Activated naive CD4-positive, alpha-beta T cell treated with anti-CD3 and anti-CD28 coated beads, Interleukin-2, amount 50 U/mL, for 72 hours (primary cell): ENCODE measurements at regions not wholly inside any gene's neighbourhood (a gene's known extent, or its start where the extent isn't known, plus 50 kb on each side); places are given as distances from the start of the nearest gene placed in this dataset.

Source experiments
- ATAC-seq, 2 donors: fragments of 150-1000 bp; cut with Tn5 transposase; 2 replicates each; pipeline ENCODE4 v1.10.0; 2021; ENCODE audit warnings: mild to moderate bottlenecking in 2 of 2, moderate library complexity in 2 of 2
- DNase-seq, 2 donors: peaks; one replicate each; pipeline ENCODE4 v3.0.0; 2021 to 2022; ENCODE audit warnings: low spot score in 2 of 2
- H3K27ac Mint-ChIP-seq, 2 donors: one replicate each; pipeline ENCODE4 v1.8.0; 2022; ENCODE audit warnings: mild to moderate bottlenecking in 2 of 2, mixed read lengths in 2 of 2
- H3K36me3 Mint-ChIP-seq, 2 donors: one replicate each; pipeline ENCODE4 v1.8.0; 2022; ENCODE audit warnings: mixed read lengths in 2 of 2
- H3K9me3 Mint-ChIP-seq, 2 donors: one replicate each; pipeline ENCODE4 v1.8.0; 2022; ENCODE audit warnings: mixed read lengths in 2 of 2

DNA sequence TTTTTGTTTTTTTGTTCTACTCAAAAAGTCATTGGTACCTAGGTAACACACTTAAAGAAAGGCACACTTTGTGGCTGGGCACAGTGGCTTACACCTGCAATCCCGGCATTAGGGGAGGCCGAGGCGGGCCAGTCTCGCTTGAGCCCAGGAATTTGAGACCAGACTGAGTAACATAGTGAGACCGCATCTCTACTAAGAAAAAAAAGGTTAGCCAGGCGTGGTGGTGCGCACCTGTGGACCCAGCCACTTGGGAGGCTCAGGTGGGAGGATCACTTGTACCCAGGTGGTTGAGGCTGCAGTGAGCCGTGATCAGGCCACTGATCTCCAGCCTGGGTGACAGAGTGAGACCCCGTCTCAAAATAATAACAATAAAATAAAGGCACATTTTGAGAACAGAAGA is 67.4 kb upstream of the BHLHE23 start:
- ATAC-seq (no peak), DNase-seq (no peak)
- Mint-ChIP-seq H3K36me3 (peaks cover 0 to 4% of the 10 kb centered on the region in 2 donors), H3K27ac (no peak overlapping the region), H3K9me3 (peaks cover 9 to 15% of the 10 kb centered on the region in 2 donors)

DNA sequence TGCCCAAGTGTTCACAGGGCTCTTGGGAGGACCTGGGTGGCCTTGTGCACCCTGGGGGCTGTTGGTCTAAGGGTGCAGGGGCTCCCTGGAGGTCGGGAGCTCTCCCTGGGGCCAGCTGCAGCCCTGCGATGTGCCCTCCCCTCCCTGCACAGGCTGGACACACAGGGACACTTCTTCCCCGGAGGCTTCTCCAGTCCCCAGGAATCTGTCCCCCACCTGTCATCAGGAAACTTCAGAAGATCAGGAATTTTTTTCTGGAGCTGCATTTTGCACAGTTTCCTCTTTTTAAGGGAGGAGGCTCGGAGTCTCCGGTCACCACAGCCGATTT is 66.9 kb upstream of the BHLHE23 start:
- Mint-ChIP-seq H3K36me3 (peaks cover 0 to 4% of the 10 kb centered on the region in 2 donors), H3K27ac (no peak overlapping the region), H3K9me3 (peaks cover 9 to 15% of the 10 kb centered on the region in 2 donors)
- DNase-seq, result no peak
- no peak for ATAC-seq

DNA sequence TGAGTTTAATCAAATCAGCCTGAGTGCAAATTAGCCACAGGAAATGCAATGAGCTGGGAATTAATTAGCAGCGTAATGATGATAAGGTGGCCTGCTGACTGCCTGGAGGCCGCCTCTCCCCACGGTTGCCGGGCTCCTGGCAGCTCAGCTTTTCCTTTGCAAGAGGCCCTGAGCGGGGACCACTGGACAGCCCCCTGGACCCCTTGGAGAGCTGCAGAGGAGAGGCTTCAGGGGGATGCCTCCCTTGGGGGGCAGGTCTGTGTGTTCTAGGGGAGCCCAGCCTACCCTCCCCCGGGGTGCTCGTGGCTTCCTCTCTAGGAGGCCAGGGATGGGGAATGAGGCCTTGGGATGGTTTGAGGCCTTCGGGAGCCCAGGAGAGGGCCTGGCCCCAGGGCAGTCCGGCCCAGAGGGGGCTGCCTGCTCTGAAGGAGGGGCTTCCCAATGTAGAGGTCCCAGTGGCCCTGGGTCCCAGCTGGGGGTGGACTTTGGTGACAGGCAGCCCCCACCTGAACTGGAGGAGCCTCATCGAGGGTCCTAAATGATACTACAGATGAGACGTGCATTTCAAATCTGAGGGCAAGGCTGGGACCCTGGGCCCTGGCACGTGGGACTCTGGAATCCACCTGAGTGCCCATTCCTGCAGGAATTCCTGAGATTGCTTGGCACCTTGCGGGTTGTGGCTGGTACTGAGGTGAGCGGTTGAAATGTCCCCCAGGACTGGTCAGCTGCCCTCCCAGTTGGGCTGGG is 66.4 kb upstream of the BHLHE23 start:
- Mint-ChIP-seq H3K27ac (no peak overlapping the region), H3K36me3 (peaks cover 0 to 4% of the 10 kb centered on the region in 2 donors), H3K9me3 (peaks cover 4 to 10% of the 10 kb centered on the region in 2 donors)
- ATAC-seq (no peak), DNase-seq (no peak)

DNA sequence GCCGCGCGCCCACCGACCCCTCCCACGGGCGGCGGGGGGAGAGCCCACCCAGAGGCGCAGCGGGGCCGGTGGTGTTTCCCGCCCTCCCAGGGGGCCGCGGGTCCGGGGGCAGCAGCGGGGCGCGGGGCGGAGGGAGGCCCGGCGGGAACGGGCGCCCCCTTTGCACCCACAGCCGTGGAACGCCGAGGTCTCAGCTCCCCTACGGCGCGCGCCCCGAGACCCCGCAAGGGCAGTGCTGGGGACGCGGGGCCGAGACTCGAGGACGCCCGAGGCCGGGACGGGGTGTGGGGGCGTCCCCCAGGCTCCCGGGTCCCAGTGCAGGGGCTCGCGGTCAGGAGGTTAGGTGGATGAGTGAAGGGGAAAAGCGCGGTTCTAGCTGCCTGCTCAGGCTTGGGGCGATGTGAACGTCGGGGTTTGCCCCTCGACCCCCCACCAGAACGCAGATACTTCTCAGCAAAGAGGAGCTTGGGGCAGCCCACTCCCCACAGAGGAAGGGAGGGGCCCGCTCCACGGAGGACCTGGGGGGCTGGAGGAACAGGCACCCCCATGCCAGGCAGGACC is 65.5 kb upstream of the BHLHE23 start:
- no peak for ATAC-seq
- Mint-ChIP-seq H3K36me3 (peaks cover 0 to under 1% of the 10 kb centered on the region in 2 donors), H3K9me3 (peaks cover 0 to 4% of the 10 kb centered on the region in 2 donors), H3K27ac (no peak overlapping the region)
- no peak for DNase-seq

DNA sequence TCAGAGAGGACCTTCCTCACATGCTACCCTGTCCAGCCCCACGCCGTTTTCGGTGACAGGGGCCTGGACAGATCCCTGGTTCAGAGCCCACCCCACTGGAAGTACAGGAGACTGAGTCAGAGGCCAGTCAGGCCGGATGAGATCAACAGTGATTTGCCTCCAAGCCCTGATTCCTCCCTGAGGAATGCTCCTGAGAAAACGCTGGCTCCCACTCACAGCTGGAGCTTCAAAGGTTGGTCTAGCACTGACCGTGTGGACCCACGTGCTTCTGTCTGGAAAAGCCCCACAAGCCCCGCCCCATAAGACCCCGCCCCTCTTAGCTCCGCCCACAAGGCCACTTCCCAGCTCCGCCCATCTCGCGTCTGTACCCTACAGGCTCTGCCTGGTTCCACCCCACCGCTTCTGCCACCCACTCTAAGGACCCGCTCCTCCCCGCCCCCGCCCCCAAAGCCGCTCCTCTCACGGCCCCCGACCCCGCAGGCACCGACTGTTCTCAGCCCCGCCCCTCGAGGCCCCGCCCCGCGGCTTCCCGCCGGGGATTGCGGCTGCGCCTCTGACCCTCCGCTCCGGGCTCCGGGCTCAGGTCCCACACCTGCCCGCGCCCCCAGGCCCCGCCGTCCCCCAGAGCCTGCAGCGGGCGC is 64.9 kb upstream of the BHLHE23 start:
- ATAC-seq, result peak; percentile 26 to 67
- no peak for DNase-seq
- peaks cover 0 to 3% of the 10 kb centered on the region in 2 donors for H3K9me3 Mint-ChIP-seq
- H3K36me3 Mint-ChIP-seq, result no peaks in the 10 kb centered on the region
- H3K27ac Mint-ChIP-seq, result no peak overlapping the region

DNA sequence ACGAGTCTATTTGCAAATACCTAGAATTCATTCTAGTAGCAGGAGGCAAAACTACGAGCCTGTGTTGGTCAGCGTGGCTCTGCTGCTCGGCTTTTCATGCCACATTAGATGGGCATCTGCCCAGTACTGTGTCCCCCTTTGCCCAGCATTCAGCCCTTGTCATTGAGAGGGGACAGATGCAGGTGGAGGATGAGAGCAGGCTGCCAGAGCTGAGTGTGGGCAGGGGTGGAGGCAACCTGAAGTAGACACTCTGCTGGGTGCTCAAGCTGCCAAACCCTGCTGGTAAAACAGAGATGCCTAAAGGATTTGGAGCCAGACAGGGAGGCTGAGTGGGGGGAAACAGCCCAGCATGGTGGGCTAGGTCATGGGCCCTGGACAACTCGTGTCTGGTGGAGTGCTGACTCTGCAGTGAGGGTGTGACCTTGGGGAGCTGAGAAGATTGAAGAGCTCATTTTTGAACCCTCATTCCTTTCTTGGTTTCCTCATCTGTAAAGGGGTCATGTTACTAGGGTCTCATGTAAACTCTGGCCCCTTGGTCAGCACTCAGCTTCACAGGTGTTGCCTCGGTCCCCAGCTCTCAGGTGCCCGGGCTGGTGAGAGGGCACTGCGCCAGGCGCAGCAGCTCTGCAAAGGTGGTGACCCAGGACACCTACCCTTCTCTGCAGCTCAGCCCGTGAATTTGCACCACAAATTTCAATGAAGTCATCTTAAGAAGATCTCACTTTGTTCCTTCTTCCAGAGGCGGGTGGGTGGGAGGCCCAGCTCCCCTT is 64.2 kb upstream of the BHLHE23 start:
- no peak overlapping the region for H3K27ac Mint-ChIP-seq
- H3K9me3 Mint-ChIP-seq, result no peaks in the 10 kb centered on the region
- H3K36me3 Mint-ChIP-seq, result no peaks in the 10 kb centered on the region
- no peak for ATAC-seq
- no peak for DNase-seq

DNA sequence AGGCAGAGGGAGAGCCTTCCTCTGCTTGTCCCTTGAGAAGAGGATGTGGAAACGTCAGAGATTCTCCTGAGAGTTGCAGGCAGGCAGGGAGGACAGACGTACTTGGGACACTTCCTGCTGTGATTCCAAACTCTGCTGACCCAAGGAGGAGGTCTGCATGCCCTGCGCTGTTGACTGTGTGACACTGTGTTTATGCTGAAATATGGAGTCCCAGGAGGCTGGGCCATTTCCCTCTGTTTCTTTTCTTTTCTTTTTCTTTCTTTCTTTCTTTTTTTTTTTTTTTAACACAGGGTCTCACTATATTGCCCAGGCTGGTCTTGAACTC is 63.5 kb upstream of the BHLHE23 start:
- DNase-seq (no peak), ATAC-seq (no peak)
- Mint-ChIP-seq H3K27ac (no peak overlapping the region), H3K9me3 (no peaks in the 10 kb centered on the region), H3K36me3 (no peaks in the 10 kb centered on the region)

DNA sequence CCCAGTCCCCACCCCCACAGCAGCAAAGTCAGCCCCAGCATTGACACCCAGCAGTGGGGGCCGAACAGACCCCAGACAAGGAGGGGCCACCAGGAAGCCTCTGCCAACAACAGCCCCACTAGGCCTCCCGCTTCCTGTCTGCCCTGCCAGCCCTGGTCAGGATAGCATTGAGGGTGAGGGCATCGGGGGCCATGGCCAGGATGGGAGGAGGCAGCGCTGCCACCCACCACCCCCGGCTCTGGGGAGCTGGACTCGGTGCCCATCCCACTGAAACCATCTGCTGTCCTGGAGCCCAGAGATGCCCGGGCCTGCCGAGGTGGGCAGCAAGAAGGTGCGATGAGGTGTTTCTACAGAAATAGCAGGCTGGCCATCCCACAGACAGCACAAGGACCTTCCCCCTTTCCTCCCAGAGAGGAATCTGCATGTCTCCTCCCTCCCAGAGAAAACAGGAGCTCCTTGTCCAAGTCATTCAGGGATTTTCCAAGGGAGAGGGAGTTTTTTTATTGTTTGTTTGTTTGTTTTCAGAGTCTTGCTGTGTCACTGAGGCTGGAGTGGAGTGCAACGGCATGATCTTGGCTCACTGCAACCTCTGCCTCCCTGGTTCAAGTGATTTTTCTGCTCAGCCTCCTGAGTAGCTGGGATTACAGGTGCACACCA is 62.1 kb upstream of the BHLHE23 start:
- ATAC-seq, result no peak
- no peaks in the 10 kb centered on the region for H3K9me3 Mint-ChIP-seq

DNA sequence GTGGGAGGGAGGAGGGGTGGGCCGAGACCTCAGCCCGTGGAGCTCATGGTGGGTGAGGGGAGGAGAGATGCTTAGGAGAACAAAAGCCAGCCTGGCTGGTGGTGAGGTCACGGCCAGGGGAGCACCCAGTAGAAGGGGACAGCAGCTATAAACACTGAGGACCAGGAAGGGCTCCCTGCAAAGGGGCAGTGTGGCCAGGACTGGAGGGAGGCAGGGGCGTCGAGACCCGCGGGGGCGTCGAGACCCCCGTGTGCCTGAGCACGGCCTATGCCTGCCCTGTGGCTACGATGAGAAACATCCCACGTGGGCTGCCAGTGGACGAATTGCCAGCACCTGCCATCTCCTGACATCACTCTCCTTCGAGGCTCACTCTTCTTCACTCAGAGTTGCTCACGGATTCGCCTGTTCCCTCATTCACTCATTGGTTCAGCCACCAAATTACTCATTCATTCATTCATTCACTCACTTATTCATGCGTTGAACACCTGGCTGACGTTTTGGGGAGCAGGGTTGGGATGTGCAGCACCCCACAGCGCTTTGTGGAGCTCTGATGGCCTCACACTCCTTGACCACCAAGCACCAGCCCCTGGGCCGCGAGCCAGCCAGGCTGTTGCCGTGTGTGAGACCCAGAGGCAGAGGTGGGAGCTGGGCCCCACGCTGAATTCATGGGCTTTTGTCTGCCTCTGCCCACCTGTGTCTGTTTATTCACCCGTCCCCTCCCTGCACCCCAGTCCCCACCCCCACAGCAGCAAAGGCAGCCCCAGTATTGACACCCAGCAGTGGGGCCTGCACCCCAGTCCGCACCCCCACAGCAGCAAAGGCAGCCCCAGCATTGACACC is 61.2 kb upstream of the BHLHE23 start:
- Mint-ChIP-seq H3K9me3 (no peaks in the 10 kb centered on the region), H3K27ac (no peak overlapping the region), H3K36me3 (no peaks in the 10 kb centered on the region)
- ATAC-seq (no peak), DNase-seq (no peak)

More for the DNA sequence above, 62.1 kb upstream of the BHLHE23 start:
- H3K36me3 Mint-ChIP-seq, result no peaks in the 10 kb centered on the region
- H3K27ac Mint-ChIP-seq, result no peak overlapping the region
- DNase-seq, result no peak

DNA sequence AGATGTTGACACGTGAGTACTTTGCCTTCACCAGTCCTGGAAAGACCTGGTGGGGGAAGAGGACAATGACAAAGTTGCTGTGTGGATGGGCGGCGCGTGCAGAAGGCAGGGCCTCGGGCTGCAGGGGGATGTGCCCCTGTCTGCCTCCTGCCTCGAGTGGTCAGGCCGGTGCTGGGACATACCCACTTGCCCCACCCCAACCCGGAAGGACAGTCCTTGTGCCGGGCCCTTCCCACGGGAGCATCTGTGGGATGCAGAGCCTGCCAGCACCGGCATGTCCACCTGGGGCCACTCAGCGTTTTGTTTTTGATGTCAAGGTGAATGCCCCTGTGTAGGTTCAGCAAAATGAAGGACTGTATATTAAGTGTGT is 60.5 kb upstream of the BHLHE23 start:
- no peaks in the 10 kb centered on the region for H3K36me3 Mint-ChIP-seq
- ATAC-seq (no peak), DNase-seq (no peak)
- H3K27ac Mint-ChIP-seq, result no peak overlapping the region
- no peaks in the 10 kb centered on the region for H3K9me3 Mint-ChIP-seq

DNA sequence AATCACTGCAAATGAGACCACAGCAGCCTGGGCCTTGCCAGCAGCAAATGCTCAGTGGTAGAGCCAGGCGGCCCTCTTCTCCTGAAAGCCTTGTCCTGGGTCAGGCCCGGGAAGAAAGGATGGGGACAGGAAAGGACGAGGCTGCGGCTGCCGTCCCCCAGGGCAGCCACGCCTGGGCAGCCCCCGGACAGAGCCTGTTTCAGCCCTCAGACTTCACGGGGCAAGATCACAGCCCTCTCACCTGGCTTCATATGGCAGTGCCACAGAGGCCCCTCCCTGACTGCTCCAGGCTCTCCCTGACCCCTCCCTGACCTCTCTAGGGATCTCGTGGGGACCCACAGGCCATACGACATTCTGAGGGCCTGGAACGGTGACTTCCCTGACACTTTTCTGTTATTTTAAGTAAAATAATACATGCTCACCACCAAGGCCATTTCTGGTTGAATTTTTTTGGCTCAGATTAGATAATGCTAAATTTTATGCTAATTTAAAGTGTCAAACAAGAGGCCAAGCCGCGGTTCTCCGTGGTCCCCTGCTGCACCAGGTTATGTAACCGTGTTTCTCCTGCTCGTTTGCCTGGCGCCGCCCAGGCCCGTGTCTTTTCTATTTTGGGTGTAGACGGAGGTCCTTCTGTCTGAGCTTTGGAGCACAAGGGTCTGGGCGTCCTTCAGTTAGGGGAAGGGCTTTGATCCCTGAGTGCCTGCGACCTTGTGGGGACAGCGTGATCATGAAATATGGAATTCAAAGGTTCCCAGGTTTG is 59.9 kb upstream of the BHLHE23 start:
- Mint-ChIP-seq H3K36me3 (no peaks in the 10 kb centered on the region), H3K27ac (no peak overlapping the region), H3K9me3 (no peaks in the 10 kb centered on the region)
- DNase-seq (no peak), ATAC-seq (no peak)

DNA sequence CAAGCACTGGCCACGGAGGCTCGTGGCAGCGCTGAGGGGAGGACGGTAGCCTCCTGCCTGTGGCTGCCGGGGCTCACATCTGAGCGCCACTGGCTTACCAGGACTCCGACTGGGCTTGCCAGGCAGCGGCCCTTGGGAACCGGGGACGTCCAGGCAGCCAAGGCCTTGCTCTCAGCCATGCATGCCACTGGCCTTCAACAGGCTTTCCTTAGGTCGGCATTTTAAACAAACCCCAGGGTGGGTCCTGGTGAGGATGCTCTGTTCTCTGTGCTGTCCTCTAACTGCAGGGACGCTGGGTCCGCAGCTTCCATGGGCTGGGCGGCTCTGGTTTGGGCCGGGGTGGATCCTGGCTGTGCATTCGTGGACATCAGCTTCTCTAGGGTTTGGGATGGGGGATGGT is 59.1 kb upstream of the BHLHE23 start:
- H3K36me3 Mint-ChIP-seq, result no peaks in the 10 kb centered on the region
- DNase-seq (no peak), ATAC-seq (no peak)
- H3K9me3 Mint-ChIP-seq, result peaks cover 0 to 6% of the 10 kb centered on the region in 2 donors
- no peak overlapping the region for H3K27ac Mint-ChIP-seq

DNA sequence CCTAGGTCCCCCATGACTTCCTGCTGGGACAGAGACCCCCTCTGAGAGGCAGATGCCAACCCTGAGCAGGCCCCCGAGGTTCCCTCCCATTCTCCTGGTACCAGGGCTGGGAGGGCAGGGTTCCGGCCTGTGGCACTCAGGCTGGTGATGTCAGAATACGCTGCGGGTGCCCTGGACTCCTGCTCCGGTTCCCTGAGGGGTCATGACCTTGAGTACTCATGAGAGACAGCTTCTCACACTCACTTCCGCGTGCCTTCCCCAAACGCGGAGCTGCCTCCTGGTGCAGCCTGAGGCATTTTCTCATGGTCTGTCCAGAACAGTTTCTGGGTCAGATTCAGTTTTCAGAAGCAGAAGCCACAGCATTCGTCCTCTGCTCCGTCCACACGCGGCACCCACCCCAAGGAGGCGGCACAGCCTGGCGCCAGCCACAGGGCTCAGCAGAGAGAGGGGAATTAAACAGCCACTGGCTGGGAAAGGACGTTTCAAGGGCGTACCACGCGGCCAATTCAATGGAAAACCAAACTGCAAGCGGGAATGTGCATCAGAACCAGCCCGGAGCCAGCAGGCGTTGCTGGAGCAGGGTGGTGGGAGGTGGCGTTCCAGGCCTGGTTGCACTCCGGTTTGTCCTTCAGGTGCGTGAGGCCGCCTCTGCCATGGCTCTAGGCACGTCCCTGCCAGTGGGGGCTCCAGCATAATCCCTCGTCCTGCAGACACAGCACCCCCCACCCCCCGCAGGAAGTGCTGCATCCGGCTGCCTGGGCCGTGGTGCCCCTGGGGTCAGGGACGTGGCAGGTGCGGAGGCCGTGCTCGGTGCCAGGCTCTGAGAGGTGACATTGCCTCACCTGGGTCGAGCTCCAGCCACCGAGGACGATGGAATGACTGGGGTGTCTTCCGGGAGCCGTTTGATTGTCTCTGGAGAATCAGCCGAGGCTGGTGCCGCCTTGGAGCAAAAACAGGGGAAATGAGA is 58.3 kb upstream of the BHLHE23 start:
- Mint-ChIP-seq H3K36me3 (no peaks in the 10 kb centered on the region), H3K9me3 (peaks cover 0 to 6% of the 10 kb centered on the region in 2 donors), H3K27ac (no peak overlapping the region)
- DNase-seq (peak in 1 of 2 donors; percentile 40), ATAC-seq (no peak)

DNA sequence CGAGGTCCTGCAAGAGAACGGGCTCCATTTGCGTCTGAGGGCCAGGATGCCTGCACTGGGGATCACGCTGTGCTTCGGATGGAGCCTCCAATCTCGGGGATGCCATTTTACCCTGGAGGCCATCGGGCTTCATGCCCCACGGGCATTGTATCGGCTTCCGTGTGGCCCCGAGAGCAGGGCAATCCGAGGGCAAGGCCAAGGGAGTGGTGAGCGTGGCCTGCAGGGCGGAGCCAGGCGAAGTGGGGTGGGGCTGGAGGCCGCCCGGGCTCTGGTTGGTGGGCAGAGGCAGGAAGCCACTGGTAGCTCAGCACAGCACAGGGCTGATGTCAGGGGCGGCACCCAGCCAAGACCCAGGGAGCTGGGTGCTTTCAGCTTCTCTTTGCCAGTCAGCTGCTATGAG is 57.5 kb upstream of the BHLHE23 start:
- ATAC-seq (no peak), DNase-seq (peak in 1 of 2 donors; percentile 42)
- Mint-ChIP-seq H3K27ac (no peak overlapping the region), H3K9me3 (peaks cover 0 to 6% of the 10 kb centered on the region in 2 donors), H3K36me3 (no peaks in the 10 kb centered on the region)
